ENCODE measurements at regions not wholly inside any gene's neighbourhood (a gene's known extent, or its start where the extent isn't known, plus 50 kb on each side); places are given as distances from the start of the nearest gene placed in this dataset.

- DNase-seq: no peak
Observed at GRCh38 chr12:114302606-114303315, 103.2 kb downstream of the TBX5 start.

- DNase-seq: no peak
Observed at GRCh38 chr12:114302117-114302516, 103.8 kb downstream of the TBX5 start.

- no peak for DNase-seq
Observed at GRCh38 chr12:114294303-114294685, 111.7 kb downstream of the TBX5 start.

- DNase-seq: no peak
Observed at GRCh38 chr12:114293571-114294302, 112.2 kb downstream of the TBX5 start.

- no peak for DNase-seq
Observed at GRCh38 chr12:114293073-114293472, 112.9 kb downstream of the TBX5 start.

GRCh38 chr12:114291389-114292060 is 114.4 kb downstream of the TBX5 start:
- no peak for DNase-seq

- DNase-seq: no peak
Observed at GRCh38 chr12:114287821-114288525, 118.0 kb downstream of the TBX5 start.

- DNase-seq: no peak
Observed at GRCh38 chr12:114286145-114286544, 119.8 kb downstream of the TBX5 start.

GRCh38 chr12:114285554-114285953 is 120.4 kb downstream of the TBX5 start:
- DNase-seq: no peak

GRCh38 chr12:114284041-114284440 is 121.9 kb downstream of the TBX5 start:
- DNase-seq: no peak

GRCh38 chr12:114275932-114276785 is 129.8 kb downstream of the TBX5 start:
- no peak for DNase-seq

- DNase-seq: no peak
Observed at GRCh38 chr12:114275086-114275485, 130.9 kb downstream of the TBX5 start.

GRCh38 chr12:114274131-114274530 is 131.8 kb downstream of the TBX5 start:
- no peak for DNase-seq

GRCh38 chr12:114272605-114273004 is 133.3 kb downstream of the TBX5 start:
- DNase-seq: no peak

GRCh38 chr12:114272071-114272470 is 133.9 kb downstream of the TBX5 start:
- no peak for DNase-seq

- DNase-seq: no peak
Observed at GRCh38 chr12:114269153-114269552, 136.8 kb downstream of the TBX5 start.

GRCh38 chr12:114266536-114266935 is 139.4 kb downstream of the TBX5 start:
- DNase-seq: no peak

- DNase-seq: no peak
Observed at GRCh38 chr12:114265036-114265435, 140.9 kb downstream of the TBX5 start.

- no peak for DNase-seq
Observed at GRCh38 chr12:114263056-114263805, 142.7 kb downstream of the TBX5 start.

GRCh38 chr12:114257687-114258086 is 148.3 kb downstream of the TBX5 start:
- DNase-seq: no peak

- DNase-seq: no peak
Observed at GRCh38 chr12:114254998-114255397, 150.9 kb downstream of the TBX5 start.

All from suppressor macrophage treated with lipopolysaccharide for 1 hour (primary cell).